Amygdala (tissue), 56 donors: ENCODE measurements at regions not wholly inside any gene's neighbourhood (a gene's known extent, or its start where the extent isn't known, plus 50 kb on each side); places are given as distances from the start of the nearest gene placed in this dataset.

Experiments used
- DNase-seq, 56 donors: peaks; one replicate each; lab custom pipeline; 2025; lab: John Stamatoyannopoulos, UW

DNA sequence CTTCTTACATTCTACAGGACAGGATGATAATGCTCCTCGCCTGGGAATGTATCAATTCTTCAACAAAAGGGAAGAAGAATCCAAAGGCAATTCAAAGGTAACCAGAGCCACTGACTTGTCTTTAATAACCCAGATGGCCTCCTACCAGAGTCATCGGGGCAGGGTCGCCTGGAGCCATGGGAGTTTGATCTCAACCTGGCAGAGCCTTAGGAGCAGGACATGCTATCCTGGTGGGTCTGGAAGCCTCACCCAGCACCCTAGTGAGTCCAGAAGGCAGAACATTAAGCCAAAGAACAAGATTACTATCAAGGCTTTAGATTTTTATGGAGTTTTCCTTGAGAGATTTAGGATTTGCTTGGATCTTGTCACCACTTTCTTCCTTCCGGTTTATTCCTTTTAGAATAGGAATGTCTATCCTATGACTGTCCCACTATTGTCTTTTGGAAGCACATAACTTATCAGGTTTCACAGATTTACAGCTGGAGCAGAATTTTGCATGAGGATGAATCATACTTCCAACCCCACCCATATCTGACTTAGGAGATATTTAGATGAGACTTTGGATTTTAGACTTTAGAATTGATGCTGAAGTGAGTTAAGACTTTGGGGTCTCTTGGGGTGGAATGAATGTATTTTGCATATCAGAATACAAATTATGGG is 330.3 kb upstream of the GOLIM4 start:
- no peak for DNase-seq

GRCh38 chr3:168424059-168424734 is 328.5 kb upstream of the GOLIM4 start:
- no peak for DNase-seq

DNA sequence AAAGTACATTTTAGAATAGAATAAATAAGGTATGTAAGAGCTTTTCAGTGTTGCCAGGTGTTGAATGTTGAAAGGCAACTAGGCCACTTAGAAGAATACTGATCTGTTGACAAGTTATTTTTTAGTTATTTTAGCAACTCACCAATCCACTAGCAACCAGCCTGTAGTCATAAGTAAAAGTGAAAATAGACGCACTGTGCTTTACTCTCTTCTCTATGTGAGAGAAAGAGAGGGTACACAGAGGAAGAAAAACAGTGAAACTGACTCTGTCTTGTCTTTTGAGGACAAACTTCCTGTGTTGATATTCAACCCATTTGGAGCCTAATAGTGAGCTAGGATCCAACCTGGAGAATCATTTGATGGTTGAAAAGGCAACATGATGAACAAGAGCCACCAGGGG is 327.1 kb upstream of the GOLIM4 start:
- DNase-seq = no peak

DNA sequence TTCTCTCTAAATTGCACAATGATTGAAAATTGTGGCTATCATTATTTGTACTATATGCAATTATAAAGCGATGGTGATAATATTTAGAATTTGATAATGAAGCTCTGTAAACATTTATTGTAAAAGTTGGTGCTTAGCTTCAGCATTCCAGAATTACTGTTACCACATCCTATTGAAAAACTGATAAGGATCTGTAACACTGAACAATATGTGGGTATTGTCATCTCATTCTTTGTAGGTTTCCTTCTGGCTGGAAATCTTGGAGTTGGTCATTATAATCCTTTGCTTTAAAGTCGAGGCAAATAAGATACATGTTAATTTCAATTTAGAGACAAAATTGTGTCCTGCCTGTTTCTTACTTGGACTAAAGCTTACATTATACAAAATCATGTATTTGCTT is 323.4 kb upstream of the GOLIM4 start:
- no peak for DNase-seq

DNA sequence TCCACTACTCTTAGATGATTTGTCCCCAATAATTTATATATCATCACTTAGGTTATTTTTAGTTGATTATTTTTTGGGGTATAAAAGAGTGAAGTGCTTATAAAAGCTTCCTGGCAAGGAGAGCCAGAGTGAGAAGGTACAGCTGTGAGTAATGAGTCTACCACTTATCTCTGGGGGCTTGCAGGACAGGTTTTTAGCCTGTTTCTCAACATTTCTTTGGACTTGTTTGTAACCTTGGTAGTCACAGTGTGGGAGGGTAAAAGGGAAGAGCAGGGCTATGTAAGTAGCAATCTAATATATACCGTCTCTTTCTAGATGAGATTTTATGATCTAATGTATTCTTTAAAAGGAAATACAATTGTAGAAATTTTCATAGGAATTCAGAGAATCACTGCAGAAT is 321.3 kb upstream of the GOLIM4 start:
- no peak for DNase-seq

DNA sequence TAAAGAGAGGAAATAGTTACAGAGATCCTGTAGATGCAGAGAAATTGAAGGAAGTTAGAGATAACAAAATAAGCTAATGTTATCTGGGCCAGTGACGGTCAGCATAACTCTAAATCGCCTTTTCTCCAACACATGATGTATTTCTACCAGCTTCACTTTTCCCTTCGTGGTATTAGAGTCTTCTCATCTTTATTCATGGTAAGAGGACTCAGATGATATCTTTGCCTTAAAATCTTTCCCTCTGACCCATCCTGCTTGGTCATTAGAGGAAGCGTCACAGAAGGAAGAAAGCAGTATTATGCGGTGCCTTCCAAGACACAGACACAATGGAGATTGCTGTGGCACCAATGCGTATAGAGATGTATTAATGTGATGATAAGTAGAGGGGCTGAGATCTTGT is 320.7 kb upstream of the GOLIM4 start:
- DNase-seq = no peak

GRCh38 chr3:168414149-168414548 is 318.4 kb upstream of the GOLIM4 start:
- DNase-seq = no peak

- no peak for DNase-seq
These were observed 311.7 kb upstream of the GOLIM4 start for GRCh38 chr3:168407381-168407780.

GRCh38 chr3:168405288-168405687 is 309.6 kb upstream of the GOLIM4 start:
- DNase-seq = no peak

DNA sequence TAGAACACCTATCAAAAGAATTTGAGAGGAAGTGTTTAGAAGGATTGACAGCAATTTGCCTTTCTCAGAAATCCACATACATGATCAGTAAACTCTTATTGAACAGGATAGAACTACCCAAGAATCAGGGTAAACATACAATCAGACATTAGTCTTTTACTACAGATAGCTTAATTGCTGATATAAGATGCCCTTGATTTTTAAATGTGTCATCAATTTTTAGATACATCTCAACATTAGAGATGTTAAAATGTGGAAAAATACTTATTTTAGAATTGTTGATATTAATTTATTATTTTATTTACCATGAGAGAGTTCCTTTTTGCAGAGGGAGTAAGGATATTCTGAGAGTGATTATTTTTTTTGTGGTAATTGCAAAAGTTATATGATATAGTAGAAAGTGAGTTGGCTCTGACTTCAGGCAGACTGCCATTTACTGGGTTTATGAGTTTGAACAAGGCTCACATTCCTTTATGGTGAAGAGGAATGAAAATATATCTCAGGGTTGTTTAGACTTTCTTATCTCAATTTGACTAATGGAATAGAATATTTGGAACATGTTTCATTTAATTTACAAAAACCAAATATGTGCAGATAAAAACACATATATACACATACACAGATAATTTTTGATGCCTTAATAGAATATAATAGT is 302.8 kb upstream of the GOLIM4 start:
- DNase-seq = no peak

GRCh38 chr3:168396861-168397260 is 301.1 kb upstream of the GOLIM4 start:
- no peak for DNase-seq

DNA sequence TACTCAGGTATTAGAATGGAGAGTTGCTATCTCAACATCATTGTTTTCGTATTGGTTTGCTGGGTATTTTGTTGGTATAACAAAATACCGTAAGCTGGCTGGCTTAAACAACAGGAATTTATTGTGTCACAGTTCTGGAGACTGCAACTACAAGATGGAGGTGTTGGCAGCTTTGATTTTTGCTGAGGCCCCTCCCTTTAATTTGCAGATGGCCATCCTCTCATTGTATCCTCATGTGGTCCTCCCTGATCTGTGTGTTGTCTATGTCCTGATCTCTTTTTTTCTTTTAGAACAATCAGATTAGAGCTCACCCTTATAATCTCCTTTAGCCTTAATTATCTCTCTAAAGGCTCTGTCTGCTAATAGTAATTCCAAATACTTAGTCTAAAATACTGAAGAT is 299.8 kb upstream of the GOLIM4 start:
- no peak for DNase-seq

- DNase-seq = no peak
These were observed 298.7 kb upstream of the GOLIM4 start for GRCh38 chr3:168394439-168394838.

DNA sequence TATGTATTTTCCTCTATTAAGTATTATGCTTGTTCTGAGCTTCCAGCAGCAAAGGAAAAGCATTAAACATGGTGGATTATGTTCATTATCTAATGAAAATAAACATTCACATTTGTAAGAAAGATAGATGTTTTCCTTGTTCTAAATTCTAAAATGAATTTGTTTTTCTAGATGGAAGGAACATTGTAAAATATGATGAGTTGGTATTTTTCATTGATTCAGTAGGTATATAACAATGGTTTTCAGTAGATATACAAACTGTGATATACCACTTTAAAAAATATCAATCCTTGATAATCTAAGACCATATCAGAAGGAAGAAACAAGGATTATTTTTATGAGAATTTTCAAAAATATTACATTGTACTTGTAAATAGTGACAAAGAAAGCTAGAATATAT is 290.6 kb upstream of the GOLIM4 start:
- DNase-seq = no peak

DNA sequence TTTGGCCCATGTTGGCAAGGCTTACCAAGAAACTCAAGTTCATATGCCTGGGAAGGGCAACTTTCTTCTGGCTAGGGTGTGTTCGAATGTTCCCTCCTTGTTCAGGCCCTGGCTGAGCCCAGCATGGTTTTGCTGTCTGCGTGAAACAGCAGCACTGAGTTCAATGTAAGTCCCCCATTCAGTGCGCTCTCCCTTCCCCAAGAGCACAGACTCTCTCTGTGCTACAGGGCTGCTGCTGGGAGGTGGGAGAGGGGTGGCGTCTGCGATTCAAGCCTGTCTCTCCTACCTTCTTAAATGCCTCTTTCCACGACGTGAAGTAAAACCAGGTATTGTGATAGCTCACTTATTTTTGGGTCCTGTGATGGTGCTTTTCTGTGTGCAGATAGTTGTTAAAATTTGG is 289.3 kb upstream of the GOLIM4 start:
- no peak for DNase-seq

- no peak for DNase-seq
These were observed 287.8 kb upstream of the GOLIM4 start for GRCh38 chr3:168383573-168383972.

GRCh38 chr3:168371846-168372245 is 276.1 kb upstream of the GOLIM4 start:
- DNase-seq = no peak

- no peak for DNase-seq
These were observed 269.2 kb upstream of the GOLIM4 start for GRCh38 chr3:168364967-168365366.

DNA sequence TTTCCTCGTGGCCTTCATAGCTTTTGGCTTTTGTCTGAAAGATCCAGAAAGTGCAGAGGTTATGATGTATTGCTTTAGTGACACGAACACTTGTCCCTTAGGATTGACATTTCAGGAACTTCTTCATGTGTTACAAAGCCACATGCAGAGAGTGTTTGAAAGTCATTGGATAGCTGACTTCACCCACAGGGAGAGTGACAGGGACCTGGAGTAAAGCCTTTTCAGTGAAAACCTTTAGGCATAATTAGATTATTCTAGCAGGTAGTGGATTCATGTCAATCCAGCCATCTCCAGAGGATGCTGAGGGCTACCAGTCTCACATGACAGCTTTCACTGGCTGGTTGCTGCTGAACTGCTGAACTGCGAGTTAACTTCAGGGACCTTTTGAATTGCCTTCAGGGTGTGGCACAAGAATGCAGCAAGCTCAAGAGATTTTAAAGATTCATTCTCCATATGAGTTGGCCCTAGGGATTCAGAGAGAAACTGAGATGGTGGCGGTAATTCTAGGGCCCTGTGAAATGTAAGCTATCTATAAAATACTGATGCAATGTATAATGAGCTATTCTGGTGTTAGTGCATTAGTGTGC is 267.0 kb upstream of the GOLIM4 start:
- no peak for DNase-seq

GRCh38 chr3:168362156-168362555 is 266.4 kb upstream of the GOLIM4 start:
- no peak for DNase-seq

- no peak for DNase-seq
These were observed 265.3 kb upstream of the GOLIM4 start for GRCh38 chr3:168360993-168361392.
